ENCODE measurements at regions not wholly inside any gene's neighbourhood (a gene's known extent, or its start where the extent isn't known, plus 50 kb on each side); places are given as distances from the start of the nearest gene placed in this dataset.

DNA sequence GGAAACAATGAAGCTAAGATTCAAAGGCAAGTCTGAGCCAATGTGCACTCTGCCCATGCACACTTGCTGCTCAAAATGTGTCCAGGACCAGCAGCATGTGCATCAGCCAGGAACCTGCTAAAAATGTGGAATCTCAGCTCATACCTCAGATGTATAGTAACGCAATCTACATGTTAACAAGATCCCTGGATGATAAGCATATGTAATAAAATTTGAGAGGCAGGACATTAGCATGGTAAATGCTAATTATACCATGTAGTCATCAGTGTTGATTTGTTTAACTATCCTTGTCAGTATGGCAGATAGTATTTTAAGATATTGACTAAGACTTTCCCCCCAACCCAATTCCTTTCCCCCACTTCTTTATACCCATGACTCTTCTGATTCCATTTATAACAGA is 379.6 kb downstream of the TOX3 start:
- no peak overlapping the region for H3K27ac ChIP-seq
- TF ChIP-seq, protein P1, sequence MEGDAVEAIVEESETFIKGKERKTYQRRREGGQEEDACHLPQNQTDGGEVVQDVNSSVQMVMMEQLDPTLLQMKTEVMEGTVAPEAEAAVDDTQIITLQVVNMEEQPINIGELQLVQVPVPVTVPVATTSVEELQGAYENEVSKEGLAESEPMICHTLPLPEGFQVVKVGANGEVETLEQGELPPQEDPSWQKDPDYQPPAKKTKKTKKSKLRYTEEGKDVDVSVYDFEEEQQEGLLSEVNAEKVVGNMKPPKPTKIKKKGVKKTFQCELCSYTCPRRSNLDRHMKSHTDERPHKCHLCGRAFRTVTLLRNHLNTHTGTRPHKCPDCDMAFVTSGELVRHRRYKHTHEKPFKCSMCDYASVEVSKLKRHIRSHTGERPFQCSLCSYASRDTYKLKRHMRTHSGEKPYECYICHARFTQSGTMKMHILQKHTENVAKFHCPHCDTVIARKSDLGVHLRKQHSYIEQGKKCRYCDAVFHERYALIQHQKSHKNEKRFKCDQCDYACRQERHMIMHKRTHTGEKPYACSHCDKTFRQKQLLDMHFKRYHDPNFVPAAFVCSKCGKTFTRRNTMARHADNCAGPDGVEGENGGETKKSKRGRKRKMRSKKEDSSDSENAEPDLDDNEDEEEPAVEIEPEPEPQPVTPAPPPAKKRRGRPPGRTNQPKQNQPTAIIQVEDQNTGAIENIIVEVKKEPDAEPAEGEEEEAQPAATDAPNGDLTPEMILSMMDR (IDR thresholded peaks at IDR 0.05), result no peak
- H3K4me3 ChIP-seq, result no peak overlapping the region
- no peak for DNase-seq (ENCODE audit: low spot score)

DNA sequence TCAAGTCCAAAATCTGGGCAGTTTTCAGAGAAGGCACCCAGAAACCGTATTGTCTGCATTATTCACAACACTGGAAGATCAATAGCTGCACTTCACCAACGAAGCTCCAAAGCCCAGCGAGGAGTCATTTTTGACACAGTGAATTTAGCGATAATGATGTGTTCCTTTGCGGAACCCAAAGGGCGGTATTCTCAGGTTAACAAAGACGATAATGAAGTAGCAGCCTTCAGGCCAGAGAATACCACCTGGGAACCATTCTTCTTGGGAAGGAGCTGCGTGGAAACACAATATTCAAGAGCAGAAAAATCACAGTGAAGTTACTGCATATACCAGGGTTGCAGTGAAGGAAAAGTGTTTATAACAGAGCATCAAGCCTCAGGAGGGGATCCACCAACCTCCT is 381.0 kb downstream of the TOX3 start:
- no peak for DNase-seq (ENCODE audit: low spot score)
- Histone ChIP-seq H3K27ac (no peak overlapping the region), H3K4me3 (no peak overlapping the region)
- TF ChIP-seq, protein P1 (IDR thresholded peaks at IDR 0.05), result no peak

DNA sequence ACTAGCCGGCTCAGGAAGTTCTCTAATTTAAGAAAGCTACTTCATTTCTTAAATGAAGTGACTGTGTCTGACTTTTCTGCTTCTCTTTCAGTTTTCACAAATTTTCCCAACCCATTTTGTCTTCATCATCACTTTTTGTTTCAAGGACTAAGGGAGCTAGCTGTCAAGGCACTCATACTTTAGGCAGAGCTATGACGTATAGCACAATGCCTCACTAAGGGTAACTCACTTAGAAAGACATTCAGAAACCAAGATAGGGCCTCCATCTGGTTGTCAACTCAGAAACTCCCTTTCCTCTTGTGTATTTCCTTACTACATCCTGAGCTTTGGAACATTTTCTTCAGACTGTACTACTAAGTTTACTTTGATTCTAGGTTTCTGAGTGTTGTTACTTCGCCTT is 397.9 kb downstream of the TOX3 start:
- H3K27ac ChIP-seq, result no peak overlapping the region
- TF ChIP-seq, protein P1 (IDR thresholded peaks at IDR 0.05), result no peak
- no peak for DNase-seq (ENCODE audit: low spot score)
- no peak overlapping the region for H3K4me3 ChIP-seq

DNA sequence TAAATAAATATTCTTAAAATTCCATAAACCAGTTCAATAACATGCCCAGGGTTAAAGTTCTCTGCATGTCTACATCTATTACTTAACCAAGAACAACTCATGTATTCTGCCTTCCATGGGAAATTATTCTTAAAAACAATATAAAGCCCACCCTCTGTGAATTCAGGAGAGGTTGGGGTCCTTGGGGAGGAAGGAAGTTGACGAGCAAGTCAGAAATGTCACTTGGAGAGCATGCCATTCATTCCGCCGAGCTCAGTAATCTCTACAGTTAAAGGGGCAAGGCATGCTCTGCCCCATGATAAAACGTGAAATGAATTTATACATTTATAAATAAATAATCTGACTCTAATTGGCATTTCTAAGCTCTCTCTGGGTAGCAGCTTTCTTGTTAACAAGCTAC is 405.1 kb downstream of the TOX3 start:
- Histone ChIP-seq H3K27ac (no peak overlapping the region), H3K4me3 (no peak overlapping the region)
- TF ChIP-seq, protein P1 (IDR thresholded peaks at IDR 0.05), result no peak
- no peak for DNase-seq (ENCODE audit: low spot score)

DNA sequence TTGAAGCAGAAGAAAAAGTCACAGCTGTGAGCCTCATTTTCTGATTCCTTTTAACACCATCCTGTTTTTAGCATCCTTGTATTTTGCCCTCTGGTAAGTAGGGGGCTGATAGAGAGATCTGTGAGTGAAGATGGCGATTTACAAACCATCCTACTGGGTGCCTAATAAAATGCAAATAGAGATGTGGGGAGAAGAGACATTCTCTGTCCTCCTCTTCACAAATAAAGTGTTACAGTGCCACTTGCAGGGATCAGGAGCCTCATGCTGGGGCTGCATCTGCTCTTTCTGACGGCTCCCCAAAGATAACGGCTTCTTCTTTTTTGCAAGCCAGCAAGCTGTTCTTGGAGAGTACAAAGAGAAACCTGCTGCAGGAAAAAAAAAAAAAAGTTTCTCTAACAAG is 418.6 kb downstream of the TOX3 start:
- no peak for DNase-seq (ENCODE audit: low spot score)
- no peak overlapping the region for H3K4me3 ChIP-seq
- TF ChIP-seq, protein P1 (IDR thresholded peaks at IDR 0.05), result no peak
- H3K27ac ChIP-seq, result no peak overlapping the region

DNA sequence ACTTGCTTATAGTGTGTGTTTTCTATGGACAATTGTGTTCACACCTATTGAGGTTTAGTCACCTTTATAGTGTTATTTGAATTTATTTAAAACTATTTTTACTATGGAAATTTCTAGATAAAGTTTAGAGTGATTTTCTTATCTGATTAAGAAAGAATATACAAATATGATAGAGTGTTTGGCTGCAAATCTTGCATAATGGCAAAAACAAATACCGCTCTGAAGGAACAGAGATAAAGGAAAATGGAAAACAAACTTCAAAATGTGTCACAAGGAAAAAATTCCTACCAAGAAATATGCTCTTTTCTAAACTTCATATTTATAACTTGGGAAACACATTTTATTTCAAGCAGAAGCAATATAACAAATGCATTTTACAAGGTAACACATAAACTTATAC is 423.1 kb downstream of the TOX3 start:
- Histone ChIP-seq H3K27ac (no peak overlapping the region), H3K4me3 (no peak overlapping the region)
- DNase-seq (ENCODE audit: low spot score), result no peak
- TF ChIP-seq, protein P1 (IDR thresholded peaks at IDR 0.05), result no peak

DNA sequence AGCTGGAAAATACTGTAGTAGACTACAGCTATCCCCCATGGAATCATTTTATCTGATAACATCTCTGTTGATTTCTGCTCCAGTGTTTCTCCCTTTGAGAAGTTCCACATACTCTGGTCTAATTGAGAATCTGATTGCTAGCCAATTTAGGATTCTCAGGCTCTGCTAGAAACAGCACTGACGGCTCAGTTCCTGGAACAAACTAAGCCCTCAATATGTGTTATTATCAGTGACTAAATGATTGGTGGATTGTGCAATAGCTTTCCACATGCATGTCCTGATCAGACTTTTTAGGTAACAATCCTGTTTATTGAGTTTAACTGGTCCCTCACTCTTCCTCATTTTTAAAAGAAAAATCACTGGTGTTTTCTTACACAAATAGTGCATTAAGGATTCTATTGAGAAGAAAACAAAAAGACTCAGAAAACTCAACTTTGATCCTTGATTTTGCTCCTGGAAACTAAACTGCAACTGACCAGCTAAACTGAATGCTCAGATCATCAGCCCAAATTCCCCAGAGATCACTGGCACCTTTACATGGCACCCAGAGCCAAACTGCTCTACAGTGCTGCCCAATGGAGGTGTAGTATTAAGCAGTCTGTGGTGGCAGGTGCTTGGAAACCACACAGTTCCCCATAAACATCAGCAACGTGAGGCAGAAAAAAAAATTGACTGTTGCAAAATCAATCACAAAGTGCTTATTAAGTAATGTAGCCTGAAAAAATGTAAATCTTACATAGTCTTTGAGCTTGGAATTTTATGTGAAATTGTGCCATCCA is 423.7 kb downstream of the TOX3 start:
- Histone ChIP-seq H3K4me3 (no peak overlapping the region), H3K27ac (no peak overlapping the region)
- DNase-seq (ENCODE audit: low spot score), result no peak
- TF ChIP-seq, protein P1 (IDR thresholded peaks at IDR 0.05), result no peak
